GM18517 (cell line): ENCODE measurements at regions not wholly inside any gene's neighbourhood (a gene's known extent, or its start where the extent isn't known, plus 50 kb on each side); places are given as distances from the start of the nearest gene placed in this dataset.
"Not testable (repeated sequence)": the region's sequence is repeated elsewhere in the genome, so short reads cannot be mapped to it uniquely, and the experiment has no call there.

Experiments used
- ATAC-seq: cut with Tn5 transposase; IDR thresholded peaks from one replicate; pipeline ENCODE4 v1.9.1; 2021; ENCODE audit warnings: mild to moderate bottlenecking, moderate library complexity; ENCODE audit not compliant: unreplicated experiment

DNA sequence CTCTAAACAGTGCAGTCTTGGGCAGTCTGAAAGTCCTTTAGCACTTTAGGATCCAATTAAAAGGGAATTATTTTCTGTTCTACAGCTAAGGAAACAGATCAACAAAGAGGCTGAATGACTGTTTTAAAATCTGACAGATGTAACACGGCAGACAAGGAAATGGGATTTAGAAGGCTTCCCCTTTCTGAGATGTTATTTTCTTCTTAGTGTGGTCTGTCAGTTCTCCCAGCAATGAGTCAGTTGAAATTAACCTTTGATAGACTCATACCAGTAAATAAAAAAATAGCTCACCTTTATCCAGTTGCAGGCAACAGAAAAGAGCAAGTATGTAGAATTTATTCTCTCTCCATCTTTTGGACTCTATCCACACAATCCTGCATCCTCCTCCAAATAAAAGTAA lies 98.1 kb downstream of the NEDD1 start:
- ATAC-seq, result no peak

DNA sequence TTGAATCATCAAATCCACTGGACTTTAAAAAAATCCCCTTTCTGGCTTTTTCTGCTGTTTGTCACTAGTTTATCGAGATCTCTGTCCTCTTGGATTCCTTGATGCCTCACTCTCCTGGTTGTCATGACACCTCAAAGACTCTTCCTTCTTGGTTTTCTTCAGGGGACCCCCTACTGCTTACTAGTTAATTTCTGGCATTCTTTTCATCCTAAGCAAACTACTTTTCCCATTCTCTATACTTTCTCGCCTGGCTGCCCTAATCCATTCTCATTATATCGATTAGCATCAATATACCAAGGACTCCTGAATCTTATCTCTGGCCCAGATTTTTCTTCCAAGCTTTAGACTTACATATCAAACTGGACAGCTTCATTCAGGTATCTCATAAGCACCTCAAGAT lies 98.6 kb downstream of the NEDD1 start:
- ATAC-seq, result no peak

DNA sequence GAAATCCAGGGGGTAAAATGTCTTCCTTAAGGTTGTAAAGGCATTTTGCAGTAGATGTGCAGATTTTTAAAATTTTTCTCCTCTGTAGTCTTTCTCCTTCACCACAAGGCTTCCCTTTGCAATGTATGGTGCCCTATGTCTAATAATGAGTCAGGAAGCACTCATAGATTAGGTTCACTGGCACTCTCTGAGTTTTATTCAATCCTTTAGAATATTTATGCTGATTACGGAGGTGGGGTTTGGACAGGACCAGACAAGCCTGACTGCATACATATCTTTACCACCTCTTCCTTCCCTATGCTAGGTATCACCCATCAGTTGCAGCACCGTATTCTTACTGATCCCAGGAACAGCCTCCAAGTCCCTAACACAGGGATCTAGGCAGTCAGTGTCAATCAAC lies 99.5 kb downstream of the NEDD1 start:
- ATAC-seq, result no peak

DNA sequence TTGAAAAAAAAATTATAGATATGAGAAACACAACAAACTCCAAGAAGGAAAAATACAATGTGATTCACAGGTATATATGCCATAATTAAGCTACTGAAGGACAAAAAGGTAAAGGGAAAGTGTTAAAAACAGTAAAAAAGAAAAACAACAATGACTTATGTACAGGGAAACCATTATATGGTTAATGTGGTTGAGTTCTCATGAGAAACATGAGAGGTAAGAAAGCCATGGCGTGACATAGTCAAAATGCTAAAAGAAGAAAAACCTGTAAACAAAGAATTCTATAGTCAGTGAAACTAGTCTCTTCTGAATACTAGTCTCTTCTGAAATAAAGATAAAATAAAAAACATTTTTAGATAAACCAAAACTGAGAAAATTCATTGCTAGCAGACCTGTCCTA lies 109.1 kb downstream of the NEDD1 start:
- ATAC-seq, result no peak

DNA sequence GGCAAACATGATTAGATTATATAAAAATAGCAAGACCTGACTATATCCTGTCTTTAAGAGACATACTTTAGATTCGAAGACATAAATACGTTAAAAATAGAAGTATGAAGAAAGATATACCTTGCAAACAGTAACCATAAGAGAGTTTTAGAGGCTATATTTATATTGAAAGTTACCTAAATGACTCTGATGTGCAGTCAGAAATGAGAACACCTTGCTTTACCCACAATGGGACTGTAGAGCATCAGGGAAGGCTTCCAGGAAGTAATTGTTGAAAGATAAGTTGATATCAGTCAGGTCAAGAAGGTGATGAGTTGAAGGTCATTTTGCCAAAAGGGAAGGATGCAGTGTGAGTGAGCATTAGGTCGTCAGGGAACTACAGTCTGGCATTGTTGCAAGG lies 110.2 kb downstream of the NEDD1 start:
- no peak for ATAC-seq

DNA sequence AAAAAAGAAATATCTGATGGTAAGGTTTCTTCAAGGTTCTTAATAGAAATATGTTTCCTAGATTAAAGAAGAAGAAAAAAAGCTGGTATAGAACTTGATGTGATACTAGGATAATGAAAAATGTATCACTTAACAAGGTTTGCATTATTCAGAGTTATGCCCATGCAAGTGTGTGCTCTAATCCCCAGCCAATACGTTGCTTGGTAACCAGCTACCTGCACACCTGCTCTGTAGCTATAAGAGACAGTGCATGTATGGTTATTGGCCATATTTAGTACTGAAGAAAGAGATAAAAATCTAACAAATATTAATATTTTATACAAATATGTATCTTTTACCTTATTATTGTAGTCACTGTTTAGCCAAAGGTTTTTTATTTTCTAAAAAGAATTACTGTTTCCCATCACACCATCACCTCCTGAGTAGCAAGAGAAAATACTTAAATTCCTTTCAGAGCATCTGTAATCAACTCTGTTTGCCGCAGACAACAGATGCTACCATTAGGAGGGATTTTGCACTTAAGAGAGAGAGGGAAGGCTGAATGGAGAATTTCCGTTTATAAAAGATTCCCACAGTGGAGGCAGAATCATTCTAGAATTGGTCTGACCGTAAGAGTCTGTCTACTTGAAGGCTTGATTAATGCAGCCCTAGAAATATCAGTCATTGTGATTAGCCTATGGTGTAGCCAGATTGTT lies 115.6 kb downstream of the NEDD1 start:
- ATAC-seq, result no peak

DNA sequence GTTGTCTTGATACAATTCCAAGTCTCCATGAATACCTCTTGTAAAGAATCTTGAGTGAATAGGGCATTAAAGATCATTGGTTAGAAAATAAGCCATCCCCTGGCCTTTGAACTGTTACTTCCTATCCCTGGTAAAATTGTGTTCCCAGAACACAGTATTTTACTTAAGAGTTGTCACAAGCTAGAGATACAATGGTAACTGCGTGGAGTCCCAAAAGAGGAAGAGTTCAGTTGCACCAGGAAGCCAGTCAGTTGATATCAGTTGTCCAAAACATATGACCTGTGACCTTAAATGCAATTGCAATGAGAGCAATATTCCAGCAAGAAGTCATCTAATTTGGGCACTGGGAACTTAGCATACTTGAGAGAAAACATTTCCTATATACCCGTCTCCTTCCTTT lies 117.3 kb downstream of the NEDD1 start:
- no peak for ATAC-seq

DNA sequence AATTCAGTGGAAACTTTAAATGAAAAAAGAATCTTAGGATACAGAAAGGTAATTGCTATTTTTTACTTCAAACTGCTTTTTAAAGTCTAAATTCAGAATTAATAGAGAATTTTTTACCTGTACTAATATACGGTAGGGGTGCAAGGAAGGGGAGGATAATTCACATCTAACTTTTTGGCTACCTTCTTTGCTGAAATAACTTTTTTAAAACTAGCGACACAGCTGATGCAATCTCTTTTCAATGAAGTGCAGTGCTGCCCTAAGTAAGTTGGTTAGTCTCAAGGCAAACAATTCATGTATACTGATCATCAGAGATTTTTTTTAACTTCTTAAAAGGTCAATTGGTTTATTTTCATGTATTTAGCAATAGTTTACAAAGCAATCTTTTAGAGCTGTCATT lies 119.8 kb downstream of the NEDD1 start:
- no peak for ATAC-seq

DNA sequence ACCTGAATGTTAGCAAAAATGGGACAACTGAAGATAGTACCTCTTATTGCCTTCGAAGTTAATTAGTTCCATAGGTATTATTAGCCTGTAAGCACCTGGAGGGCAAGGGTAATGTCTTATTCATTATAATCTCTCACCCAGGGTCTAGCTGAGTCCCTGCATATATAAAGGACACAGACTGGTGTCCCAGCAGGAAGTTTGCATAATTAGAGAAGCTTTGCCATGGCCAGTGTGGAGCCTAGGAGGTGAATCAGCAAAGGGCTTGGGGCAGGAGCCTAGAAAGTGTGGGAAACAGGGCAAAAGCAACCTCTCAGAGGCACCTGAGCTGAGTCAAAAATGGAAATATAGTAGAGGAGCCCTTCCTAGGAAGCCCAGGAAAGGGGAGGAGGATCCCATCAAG lies 120.4 kb downstream of the NEDD1 start:
- no peak for ATAC-seq

DNA sequence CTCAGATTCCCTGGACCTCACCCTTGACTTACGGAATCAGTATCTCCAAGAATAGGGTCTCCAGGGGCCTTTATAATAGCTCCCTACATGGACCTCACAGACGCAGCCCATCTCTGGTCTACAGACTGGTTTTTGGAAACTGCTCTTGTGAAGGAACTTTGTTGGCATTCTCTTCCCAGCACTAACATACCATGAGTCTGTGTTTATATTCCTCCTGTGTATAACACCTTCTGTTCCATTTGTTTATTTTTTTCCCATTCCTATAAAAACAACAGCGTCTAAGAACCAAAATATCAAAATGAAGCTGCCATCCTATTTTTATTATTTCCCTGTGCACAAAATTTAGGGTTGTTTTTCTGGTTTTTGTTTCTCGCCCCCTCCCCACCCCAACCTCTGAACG lies 131.1 kb downstream of the NEDD1 start:
- no peak for ATAC-seq

DNA sequence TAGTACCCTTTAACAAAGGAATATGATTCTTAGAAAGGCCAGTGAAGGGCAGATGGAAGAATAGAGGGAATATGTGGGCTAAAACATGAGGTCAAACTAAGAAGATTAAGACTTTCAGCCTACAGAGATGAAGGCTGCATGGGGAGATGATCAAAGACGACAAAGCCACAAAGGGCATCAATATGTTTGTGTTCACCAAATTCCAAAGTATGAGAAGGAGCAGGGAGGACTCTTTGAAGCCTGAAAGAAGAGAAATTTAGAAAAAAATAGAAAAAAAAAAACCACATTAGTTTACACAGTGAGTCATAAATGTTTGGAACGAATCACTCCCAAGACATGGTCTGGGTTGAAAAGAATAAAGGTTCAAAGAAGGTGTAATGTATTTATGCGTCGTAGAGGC lies 131.8 kb downstream of the NEDD1 start:
- ATAC-seq, result no peak

DNA sequence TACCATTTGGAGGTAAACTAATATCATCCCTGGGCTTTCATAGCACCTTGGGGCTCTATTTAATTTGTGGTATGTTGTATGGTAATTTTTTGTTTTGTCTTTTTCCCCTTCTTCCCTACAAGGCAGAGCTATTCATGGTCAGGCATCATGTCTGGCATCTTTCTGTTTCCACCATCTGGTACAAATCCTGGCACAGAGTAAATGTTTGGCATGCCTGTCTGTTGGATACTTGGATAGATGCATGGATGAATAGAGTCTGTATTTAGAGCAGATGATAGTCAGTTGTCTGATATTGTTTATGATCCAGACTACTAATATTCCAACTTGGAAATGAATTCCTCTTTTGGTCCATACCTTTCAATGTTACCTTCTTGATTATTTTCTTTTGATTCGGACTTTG lies 139.8 kb downstream of the NEDD1 start:
- no peak for ATAC-seq

DNA sequence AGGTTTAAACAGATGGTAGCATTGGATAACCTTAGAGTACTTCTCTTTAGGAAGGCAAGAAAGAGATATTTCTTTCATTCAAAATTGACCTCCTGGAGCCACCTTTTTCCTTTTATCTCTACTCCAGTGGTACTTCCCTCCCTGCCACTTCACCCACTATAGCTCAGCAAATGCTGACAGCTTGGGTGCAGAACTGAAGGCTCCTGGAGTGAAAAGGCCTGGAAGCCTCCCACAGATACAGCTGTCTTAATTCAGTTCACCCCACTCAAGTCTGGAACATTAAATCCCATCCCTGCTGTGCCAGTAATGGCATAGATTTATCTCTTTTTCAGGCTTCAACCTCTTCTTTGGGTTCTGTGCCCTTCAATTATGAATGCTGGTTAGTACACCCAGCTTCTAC lies 140.3 kb downstream of the NEDD1 start:
- ATAC-seq, result no peak

DNA sequence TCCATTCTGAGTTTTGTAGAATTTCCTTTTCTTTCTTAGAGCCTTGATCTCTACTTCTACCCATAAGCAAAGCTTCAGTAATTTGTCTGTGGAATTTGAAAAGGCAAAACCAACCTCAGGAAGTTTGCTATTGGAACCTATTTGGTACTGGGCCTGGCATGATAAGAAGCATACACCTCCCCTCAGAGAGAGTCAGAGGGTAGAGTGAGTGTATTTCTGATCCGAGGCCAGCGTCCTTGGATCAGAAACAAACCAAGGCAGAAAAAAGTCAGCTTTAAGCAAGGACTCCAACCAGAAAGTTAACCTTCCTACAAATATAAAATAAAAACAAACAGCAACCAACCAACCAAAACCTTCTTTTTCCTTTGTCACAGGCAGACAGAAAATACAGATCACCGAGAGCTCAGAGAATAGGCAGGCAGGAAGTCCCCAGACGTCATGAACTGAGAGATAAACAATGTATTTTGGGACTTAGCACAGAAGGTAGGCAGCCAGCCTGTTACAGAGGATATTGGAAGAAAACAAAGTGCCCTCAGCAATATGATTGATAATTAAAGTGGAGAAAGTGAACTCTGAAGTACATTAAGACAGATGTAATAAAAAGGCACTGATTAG lies 141.5 kb downstream of the NEDD1 start:
- no peak for ATAC-seq

DNA sequence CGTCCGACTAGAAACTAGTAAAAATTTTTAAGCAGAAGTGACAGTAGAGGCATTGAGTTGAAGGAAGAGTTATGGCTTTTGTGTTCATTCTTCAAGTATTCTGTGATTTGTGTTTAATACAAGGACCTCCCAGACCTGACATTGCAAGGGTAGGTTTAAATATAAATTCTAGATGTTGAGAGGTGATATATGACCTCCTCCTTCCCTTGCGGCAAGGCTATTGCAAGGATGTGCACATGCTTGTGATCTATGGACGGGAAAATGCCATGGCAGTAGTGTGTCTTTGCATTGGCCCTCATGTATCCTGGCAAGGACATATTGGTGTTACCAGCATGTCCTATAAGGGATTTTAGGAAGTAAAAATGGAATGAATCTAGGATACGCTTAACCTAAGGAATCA lies 143.5 kb downstream of the NEDD1 start:
- ATAC-seq, result no peak

DNA sequence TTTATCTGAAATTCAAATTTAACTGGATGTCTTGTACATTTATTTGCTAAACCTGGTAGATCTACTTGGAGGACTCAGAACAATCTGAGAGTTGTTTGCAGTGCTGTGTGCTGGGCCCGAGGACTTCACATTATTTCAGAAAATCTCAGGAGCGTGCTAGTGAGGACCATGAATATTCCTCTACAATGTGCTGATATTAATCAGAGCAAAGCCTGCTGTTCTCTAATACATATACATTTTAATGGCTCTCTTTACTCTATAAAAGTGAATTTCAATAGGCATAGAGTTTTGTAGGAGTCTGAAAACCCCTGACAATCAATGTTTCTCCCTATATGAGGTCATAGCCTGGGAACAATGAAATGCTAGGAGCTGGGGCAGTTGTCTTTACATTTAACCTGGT lies 144.3 kb downstream of the NEDD1 start:
- no peak for ATAC-seq

DNA sequence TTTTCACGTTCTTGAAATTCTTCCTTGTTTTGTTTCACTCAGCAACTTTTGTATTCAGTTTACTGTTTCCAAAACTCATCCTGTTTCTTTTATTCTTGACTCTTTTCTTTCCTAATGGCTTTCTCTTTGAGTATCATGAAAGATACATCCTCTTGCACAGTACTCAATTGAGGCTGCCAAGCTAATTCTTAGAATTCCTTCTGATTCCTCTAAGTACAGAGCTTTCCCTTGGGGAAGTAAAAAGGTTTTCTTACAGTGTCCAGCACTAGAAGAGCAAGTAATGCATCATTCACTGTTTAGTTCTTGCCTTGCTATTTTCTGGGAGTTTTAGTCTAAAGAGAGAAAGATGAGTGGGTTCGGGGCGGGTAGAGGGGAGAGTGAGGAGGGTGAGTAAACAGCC lies 154.1 kb downstream of the NEDD1 start:
- no peak for ATAC-seq

DNA sequence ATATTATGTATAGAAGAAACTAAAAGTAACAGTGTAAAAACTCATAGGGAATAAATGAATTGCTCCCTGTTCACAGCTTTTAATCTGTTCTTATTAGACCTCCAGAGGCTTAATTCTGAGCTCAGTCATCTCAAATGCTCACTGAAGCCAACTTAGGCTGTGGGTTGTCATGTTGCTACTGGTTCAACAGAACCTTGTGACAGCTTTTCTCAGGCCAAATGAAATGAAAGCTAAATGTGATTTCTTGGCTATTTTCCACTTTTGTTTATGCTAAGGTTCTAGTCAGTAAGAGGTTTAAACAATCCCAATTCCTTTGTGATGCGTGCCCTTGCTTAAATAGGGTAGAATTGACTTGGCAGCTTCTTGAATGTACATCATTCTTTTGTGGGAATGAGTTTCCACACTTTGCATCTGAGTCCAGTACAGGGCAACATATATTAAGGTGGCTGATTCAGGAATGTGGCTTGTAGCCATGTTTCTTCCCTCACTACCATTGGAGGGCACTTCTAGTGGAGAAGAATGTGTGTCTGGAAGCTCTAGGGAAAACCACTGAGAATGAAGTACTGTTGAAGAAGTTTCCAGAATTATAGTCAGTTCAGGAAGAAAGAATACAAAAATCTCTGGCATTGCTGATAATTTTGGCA lies 156.4 kb downstream of the NEDD1 start:
- ATAC-seq, result no peak

DNA sequence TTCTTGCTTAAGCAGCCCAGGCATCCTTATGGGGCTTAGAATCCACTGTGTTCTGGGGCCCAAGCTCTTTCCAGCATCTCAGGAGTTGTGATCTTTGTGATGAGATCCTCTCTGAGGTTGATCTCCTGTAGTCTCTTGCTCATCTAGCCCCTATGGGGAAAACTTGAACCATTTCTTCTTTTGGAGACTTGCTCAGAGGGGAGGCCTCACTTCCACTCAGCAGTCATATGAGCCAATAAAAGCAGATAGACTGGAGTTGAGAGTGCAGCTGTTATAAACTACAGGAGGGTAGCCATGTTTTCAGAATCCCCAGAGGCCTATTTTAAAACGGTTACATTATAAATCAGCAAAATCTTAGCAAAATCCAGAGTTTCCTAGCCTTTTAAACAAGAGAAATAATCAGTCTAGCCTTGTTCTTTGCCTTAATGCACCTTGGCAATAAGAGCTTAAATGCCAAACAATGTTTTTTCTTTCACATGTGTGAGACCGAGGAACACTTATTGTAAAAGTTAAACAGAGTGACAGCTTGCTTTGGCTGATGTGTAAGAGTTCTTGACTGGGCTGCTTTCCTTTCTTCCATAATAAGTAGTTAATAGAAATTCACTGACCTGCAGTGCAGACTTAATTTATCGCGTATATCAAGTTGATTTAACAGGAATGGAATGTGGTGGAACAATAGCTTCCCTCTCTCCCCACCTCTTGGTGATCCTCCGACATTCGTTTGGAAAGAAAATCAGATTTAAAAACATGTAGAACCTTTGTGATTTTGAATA lies 168.3 kb downstream of the NEDD1 start:
- no peak for ATAC-seq

DNA sequence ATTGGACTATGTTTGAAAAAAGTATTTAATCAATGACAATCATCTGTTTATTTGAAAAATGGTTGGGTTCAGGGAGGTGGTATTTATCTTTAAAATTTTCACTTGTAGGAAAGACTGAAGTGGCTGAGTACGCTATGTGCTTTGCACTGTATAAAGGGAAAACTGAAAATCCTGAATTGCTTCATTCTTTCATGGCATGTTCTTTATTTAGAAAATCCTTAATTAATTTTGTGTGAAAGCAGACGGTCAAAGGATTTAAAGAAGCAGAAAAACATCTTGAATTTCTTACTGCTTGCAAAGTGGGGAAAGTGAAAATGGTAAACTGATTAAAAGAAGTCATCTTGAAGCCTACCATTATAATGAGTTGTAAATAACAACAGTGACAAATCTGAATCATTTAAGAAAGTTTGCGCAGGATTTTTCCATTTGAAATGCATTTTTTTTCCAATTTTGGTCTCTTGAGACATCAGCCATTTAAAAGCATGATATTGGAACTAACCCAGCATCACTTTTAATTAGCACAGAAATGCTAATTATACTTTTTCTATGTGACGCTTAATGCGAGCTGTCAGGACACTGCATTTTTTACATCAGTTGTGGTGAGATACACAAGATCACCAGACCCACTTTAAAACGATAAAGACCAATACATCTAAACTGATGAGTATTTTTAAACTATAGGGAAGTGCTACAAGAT lies 169.0 kb downstream of the NEDD1 start:
- no peak for ATAC-seq

DNA sequence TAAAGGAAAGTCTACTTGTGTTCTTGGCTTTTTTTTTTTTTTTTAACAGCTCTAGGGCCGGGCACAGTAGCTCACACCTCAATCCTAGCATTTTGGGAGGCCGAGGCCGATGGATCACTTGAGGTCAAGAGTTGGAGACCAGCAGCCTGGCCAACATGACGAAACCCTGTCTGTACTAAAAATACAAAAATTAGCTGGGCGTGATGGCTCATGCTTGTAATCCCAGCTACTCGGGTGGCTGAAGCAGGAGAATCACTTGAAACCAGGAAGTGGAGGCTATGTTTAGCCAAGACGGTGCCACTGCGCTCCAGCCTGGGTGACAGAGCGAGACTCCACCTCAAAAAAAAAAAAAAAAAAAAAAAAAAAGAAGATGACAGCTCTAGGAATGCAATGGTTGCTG lies 169.9 kb downstream of the NEDD1 start:
- ATAC-seq, result not testable (repeated sequence)
